Activated naive CD8-positive, alpha-beta T cell treated with anti-CD3 and anti-CD28 coated beads, Interleukin-2, amount 10 ng/mL, durations not matched to agents 7 days and 5 days (primary cell): ENCODE measurements at regions not wholly inside any gene's neighbourhood (a gene's known extent, or its start where the extent isn't known, plus 50 kb on each side); places are given as distances from the start of the nearest gene placed in this dataset.

Experiments used
- ATAC-seq: fragments of 150-1000 bp; cut with Tn5 transposase; one replicate; pipeline ENCODE4 v1.10.0; 2021; ENCODE audit warnings: low read depth, moderate library complexity
- POLR2A ChIA-PET: fragments of 350-600 bp; sonication (Branson Sonifier 250); formaldehyde crosslinking; loops from one replicate; lab custom pipeline; 2021; ENCODE audit warnings: antibody characterized with exemption; lab: Charles Lee
- DNase-seq: peaks from one replicate; pipeline ENCODE4 v3.0.0; 2021
- H3K27ac Mint-ChIP-seq: one replicate; pipeline ENCODE4 v1.8.0; 2022; ENCODE audit warnings: mild to moderate bottlenecking, mixed read lengths
- H3K27me3 Mint-ChIP-seq: one replicate; pipeline ENCODE4 v1.8.0; 2022; ENCODE audit warnings: mild to moderate bottlenecking, moderate library complexity, mixed read lengths
- H3K36me3 Mint-ChIP-seq: one replicate; pipeline ENCODE4 v1.8.0; 2021; ENCODE audit warnings: mild to moderate bottlenecking, mixed read lengths
- H3K4me1 Mint-ChIP-seq: one replicate; pipeline ENCODE4 v1.8.0; 2021; ENCODE audit warnings: mixed read lengths
- H3K4me3 Mint-ChIP-seq: one replicate; pipeline ENCODE4 v1.8.0; 2022; ENCODE audit warnings: mild to moderate bottlenecking, moderate library complexity, mixed read lengths
- H3K9me3 Mint-ChIP-seq: one replicate; pipeline ENCODE4 v1.8.0; 2021; ENCODE audit warnings: mixed read lengths

DNA sequence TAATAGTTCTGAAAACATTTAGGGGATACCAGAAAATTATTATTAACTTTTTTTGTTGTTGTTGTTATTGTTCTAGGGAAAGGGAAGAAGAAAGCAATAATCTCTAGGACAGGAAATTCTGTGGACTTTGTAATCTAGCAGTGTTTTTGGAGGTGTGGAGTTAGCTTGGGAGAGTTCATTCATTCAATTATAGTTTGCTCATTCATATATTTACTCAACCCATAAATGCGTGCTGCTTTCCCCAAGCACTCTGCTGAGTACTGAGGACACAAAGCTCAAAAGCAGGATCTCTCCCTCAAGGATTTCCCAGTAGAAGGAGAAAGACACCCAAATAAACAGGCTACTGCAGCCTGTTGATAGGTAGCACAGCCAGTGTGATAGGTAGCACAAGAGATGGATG is 984.3 kb downstream of the BCL11A start:
- POLR2A ChIA-PET = no interaction called here
- DNase-seq = no peak
- no peak overlapping the region for H3K4me3 Mint-ChIP-seq

DNA sequence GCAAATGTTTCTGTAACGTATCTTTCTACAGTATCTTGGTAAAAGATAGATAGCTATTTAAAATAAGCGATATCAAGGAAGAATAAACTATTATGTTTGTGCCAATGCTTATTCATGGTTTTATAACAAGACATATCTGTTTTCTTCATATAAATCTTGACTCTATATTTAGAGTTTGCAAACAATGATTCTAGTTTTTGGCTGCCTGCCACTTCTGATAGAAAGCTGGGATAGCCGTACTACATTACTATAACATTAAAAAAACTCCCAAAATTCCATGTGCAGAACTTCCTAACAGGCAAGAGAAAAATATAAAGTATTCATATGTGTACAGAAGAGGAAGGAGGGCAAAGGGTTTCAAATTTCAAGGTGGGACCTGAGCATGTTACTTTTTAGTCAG is 985.0 kb downstream of the BCL11A start:
- POLR2A ChIA-PET = no interaction called here
- H3K27ac Mint-ChIP-seq = no peak overlapping the region
- ATAC-seq (no peak), DNase-seq (no peak)
- no peaks in the 10 kb centered on the region for H3K9me3 Mint-ChIP-seq
- no peaks in the 10 kb centered on the region for H3K4me1 Mint-ChIP-seq
- no peaks in the 10 kb centered on the region for H3K27me3 Mint-ChIP-seq
- H3K36me3 Mint-ChIP-seq = no peaks in the 10 kb centered on the region
- no peak overlapping the region for H3K4me3 Mint-ChIP-seq

More for the DNA sequence above, 984.3 kb downstream of the BCL11A start:
- no peak for ATAC-seq
- H3K27ac Mint-ChIP-seq = no peak overlapping the region
- H3K27me3 Mint-ChIP-seq = no peaks in the 10 kb centered on the region
- no peaks in the 10 kb centered on the region for H3K36me3 Mint-ChIP-seq
- no peaks in the 10 kb centered on the region for H3K4me1 Mint-ChIP-seq
- no peaks in the 10 kb centered on the region for H3K9me3 Mint-ChIP-seq

DNA sequence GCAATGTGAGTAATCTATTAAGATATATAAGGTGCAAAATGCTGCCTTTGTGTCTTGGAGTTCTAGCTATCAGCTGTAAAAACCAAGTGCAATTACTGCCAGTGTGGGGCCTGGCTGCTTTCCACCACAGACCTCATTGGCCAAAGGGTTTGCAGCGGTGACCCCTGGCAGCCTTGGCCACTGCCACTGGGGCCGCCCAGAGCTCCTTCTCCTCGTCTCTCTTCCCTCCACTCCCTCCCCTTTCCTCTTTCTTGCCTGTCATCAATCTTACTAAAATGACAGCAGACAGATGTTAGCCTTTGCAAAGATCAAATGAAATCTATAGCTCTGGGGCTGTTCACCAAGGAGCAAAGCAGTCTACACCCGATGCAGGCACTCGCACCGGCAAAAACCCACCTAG is 986.3 kb downstream of the BCL11A start:
- H3K4me3 Mint-ChIP-seq = no peak overlapping the region
- no peaks in the 10 kb centered on the region for H3K36me3 Mint-ChIP-seq
- POLR2A ChIA-PET = no interaction called here
- no peak overlapping the region for H3K27ac Mint-ChIP-seq
- H3K27me3 Mint-ChIP-seq = no peaks in the 10 kb centered on the region
- no peak for DNase-seq
- ATAC-seq = no peak
- no peaks in the 10 kb centered on the region for H3K9me3 Mint-ChIP-seq
- no peaks in the 10 kb centered on the region for H3K4me1 Mint-ChIP-seq

DNA sequence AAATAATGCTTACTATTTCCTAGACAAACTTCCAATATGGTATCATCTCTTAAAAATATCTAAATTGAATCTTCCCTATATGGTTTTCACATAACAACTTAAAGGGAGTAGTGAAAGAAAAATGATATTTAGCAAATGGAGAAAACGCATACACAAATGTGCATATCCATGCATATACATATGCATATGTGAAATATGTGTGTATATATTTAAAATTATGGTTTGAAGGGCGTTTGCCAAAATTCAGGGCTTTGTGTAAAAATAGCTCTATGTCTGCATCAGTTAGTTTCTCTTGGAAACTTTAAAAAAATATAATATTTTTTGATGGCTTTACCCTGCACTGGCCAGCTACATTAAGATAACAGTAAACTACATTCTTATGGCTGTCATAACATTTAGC is 986.7 kb downstream of the BCL11A start:
- H3K4me1 Mint-ChIP-seq = no peaks in the 10 kb centered on the region
- no peaks in the 10 kb centered on the region for H3K9me3 Mint-ChIP-seq
- DNase-seq = no peak
- no peak overlapping the region for H3K4me3 Mint-ChIP-seq
- H3K27ac Mint-ChIP-seq = no peak overlapping the region
- no peaks in the 10 kb centered on the region for H3K36me3 Mint-ChIP-seq
- ATAC-seq = no peak
- no peaks in the 10 kb centered on the region for H3K27me3 Mint-ChIP-seq
- POLR2A ChIA-PET = no interaction called here

DNA sequence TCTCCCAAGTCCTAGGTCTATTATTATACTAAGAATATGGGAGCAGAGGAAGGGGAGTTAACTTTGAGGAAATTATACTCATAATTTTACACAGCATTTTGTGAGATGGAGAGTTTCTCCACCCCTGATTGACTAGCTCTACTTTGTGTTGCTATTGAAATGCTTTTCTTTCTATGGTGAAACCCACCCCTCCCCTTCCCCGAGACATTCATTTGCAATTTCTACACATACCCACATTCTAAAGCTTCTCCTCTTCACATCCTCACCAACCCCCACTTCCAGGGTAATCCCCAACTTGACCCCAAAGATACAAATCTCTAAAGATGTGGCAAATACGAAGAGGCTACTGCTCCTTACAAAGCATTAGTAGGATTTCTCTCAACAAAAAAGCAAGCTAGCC is 992.2 kb downstream of the BCL11A start:
- POLR2A ChIA-PET = no interaction called here
- no peak for ATAC-seq
- H3K9me3 Mint-ChIP-seq = no peaks in the 10 kb centered on the region
- no peaks in the 10 kb centered on the region for H3K36me3 Mint-ChIP-seq
- no peak overlapping the region for H3K4me3 Mint-ChIP-seq
- H3K27ac Mint-ChIP-seq = no peak overlapping the region
- H3K27me3 Mint-ChIP-seq = no peaks in the 10 kb centered on the region
- DNase-seq = no peak
- H3K4me1 Mint-ChIP-seq = no peaks in the 10 kb centered on the region

DNA sequence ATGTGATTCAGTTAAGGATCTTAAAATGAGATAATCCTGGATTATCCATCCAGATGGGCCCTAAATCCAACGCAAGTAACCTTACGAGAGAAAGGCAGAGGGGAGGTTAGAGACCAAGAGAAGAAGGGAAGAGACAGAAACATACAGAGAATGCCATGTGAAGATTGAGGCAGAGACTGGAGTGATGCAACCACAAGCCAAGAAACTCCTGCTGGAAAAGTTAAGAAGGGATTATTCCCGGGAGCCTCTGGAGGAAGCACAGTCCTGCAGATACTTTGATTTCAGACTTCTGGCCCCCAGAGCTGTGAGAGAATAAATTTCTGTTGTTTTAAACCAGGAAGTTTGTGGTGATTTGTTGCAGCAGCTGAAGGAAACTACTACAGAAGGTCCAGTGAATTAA is 992.7 kb downstream of the BCL11A start:
- peaks cover 2% of the 10 kb centered on the region for H3K9me3 Mint-ChIP-seq
- H3K36me3 Mint-ChIP-seq = no peaks in the 10 kb centered on the region
- no peak overlapping the region for H3K27ac Mint-ChIP-seq
- H3K4me3 Mint-ChIP-seq = no peak overlapping the region
- H3K27me3 Mint-ChIP-seq = no peaks in the 10 kb centered on the region
- DNase-seq = no peak
- no peak for ATAC-seq
- POLR2A ChIA-PET = no interaction called here
- no peaks in the 10 kb centered on the region for H3K4me1 Mint-ChIP-seq

DNA sequence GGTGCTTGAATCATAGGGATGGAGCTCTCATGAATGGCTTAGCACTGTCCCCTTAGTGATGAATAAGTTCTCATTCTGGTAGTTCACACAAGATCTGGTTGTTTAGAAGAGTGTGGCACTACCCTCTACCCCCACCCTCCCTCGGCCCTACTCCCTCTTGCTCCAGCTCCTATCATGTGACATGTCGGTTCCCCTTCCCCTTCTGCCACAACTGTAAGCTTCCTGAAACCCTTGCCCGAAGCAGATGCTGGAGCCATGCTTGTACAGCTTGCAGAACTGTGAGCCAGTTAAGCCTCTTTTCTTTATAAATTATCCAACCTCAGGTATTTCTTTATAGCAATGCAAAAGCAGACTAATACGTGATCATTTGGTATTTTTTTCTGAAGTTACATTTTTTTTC is 1012.6 kb downstream of the BCL11A start:
- POLR2A ChIA-PET = no interaction called here
- no peak for DNase-seq
- H3K9me3 Mint-ChIP-seq = peaks cover 1% of the 10 kb centered on the region

DNA sequence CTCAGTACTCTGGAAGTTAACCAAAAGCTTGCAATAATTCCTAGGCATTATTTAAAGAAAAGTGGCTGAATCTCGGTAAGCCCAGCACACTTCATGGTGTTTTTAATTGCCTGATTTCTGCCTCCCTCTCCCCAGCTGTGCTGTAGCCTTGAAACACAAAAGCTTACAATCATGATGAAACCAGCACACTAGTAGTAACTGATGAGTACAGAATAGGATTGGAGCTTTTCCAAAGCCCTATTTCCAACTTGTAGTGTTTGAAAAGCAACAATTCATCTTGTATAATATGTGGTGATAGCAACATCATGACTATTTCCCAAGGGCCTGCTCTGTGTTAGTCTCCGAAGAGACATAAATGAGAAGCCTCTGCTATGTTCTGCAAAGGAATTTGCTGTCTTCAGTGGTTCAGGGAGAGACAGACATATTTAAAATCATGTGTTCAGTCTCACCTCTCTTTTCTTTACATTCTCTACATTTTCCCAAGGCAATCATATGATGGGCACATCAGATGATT is 1015.0 kb downstream of the BCL11A start:
- no peak for DNase-seq
- Mint-ChIP-seq H3K36me3 (no peaks in the 10 kb centered on the region), H3K4me1 (no peaks in the 10 kb centered on the region), H3K27me3 (peaks cover 4% of the 10 kb centered on the region), H3K27ac (no peak overlapping the region), H3K9me3 (peaks cover 1% of the 10 kb centered on the region), H3K4me3 (no peak overlapping the region)
- no peak for ATAC-seq
- POLR2A ChIA-PET = no interaction called here

More for the DNA sequence above, 1012.6 kb downstream of the BCL11A start:
- H3K36me3 Mint-ChIP-seq = no peaks in the 10 kb centered on the region
- no peak overlapping the region for H3K27ac Mint-ChIP-seq
- no peaks in the 10 kb centered on the region for H3K27me3 Mint-ChIP-seq
- no peak overlapping the region for H3K4me3 Mint-ChIP-seq
- H3K4me1 Mint-ChIP-seq = no peaks in the 10 kb centered on the region
- no peak for ATAC-seq

DNA sequence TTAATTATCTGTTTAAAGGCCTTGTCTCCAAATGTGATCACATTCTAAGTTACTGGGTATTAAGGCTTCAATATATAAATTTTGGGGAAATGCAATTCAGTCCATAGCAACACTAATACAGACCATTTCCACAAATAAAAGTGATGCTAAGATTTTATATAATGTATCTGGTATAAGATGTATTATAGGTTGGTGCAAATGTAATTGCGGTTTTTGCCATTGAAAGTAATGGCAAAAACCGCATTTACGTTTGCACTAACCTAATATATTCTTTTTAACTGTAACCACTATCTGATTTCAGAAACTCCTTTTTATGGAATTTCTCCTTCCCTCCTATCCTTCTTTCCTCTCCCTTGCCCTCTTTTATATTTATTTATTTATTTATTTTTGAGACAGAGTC is 1020.6 kb downstream of the BCL11A start:
- Mint-ChIP-seq H3K36me3 (no peaks in the 10 kb centered on the region), H3K27me3 (peaks cover 4% of the 10 kb centered on the region), H3K9me3 (peaks cover 2% of the 10 kb centered on the region), H3K4me1 (no peaks in the 10 kb centered on the region), H3K4me3 (no peak overlapping the region), H3K27ac (no peak overlapping the region)
- ATAC-seq (no peak), DNase-seq (no peak)
- POLR2A ChIA-PET = no interaction called here

DNA sequence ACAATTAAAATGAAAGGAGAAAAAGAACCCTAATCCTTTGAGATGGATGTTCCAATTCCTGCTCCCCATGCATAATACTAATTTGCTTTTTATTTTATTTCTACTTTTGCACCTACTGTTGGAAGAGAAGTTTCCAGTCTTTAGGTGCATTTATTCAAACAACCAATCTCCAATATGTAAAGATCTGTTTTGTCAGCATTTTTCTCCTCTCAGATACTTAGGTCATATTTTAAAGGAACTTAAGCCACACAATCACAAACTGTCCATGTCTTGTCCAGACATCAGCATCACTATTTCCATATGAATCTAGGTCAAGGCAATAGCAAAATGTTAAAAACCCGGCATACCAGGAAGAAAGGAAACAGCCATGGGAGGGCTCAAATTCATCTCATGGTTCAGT is 1023.2 kb downstream of the BCL11A start:
- ATAC-seq = no peak
- Mint-ChIP-seq H3K27ac (no peak overlapping the region), H3K36me3 (no peaks in the 10 kb centered on the region), H3K4me3 (no peak overlapping the region), H3K4me1 (no peaks in the 10 kb centered on the region), H3K27me3 (peaks cover 4% of the 10 kb centered on the region), H3K9me3 (peaks cover 6% of the 10 kb centered on the region)
- POLR2A ChIA-PET = no interaction called here
- no peak for DNase-seq

DNA sequence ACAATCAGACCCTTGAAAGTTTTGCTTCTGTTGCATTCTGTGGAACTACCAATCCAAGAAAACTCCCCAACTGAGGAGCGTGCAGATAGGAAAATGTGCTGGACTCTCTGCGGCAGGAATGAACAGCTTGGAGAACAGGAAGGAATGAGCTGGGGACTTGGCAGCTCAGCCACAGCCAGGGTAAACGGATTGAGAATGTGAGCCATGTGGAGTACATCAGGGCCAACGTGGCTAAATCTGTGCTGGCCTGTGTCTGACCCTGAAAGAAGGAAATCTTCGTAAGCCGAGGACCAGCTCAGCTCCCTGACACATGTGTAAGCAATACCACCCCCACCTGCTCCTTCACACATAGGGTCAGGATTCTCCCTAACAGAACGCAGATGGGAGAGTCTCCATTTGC is 1023.7 kb downstream of the BCL11A start:
- Mint-ChIP-seq H3K4me1 (no peaks in the 10 kb centered on the region), H3K9me3 (peaks cover 6% of the 10 kb centered on the region), H3K27me3 (peaks cover 2% of the 10 kb centered on the region), H3K27ac (no peak overlapping the region), H3K4me3 (no peak overlapping the region), H3K36me3 (no peaks in the 10 kb centered on the region)
- POLR2A ChIA-PET = no interaction called here
- DNase-seq (no peak), ATAC-seq (no peak)

DNA sequence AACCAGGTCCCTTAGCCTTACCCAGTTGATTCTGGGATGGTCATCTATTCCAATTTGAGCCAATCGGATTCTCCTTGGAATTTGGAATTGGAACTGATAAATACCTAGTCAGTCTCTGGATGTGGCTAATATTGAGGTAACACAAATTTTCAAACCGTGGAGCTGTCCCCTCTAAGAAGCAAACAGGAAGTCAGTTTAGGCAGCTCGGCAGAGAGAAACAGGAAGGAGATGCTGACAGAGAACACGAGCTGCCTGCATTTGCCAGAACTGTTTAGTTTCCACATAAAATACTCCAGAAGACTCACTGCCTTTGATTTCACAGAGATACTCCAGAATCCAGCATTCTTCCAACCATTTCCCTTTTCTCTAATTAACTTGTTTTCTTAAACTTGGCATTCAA is 1024.9 kb downstream of the BCL11A start:
- DNase-seq (no peak), ATAC-seq (no peak)
- Mint-ChIP-seq H3K4me1 (no peaks in the 10 kb centered on the region), H3K27me3 (no peaks in the 10 kb centered on the region), H3K9me3 (peaks cover 6% of the 10 kb centered on the region), H3K4me3 (no peak overlapping the region), H3K27ac (no peak overlapping the region), H3K36me3 (no peaks in the 10 kb centered on the region)
- POLR2A ChIA-PET = no interaction called here

DNA sequence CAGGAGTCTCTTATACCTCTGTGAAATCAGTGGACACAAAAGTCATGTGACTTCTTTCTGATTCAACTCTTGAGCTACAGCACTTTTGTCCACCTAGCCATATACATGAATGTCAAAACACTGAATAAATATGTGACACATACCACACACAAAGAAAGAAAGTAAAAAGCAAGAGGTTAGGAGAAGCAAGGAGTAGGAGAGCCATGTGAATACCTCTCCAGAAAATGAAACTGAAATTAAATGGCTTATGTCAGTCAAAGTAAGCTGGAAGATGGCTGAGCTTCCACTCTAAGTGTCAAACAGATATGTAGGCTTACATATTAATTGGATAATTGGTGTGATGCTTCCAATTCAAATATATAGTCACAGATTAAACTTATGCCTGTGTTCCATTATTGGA is 1050.5 kb downstream of the BCL11A start:
- H3K27ac Mint-ChIP-seq = no peak overlapping the region
- ATAC-seq = no peak
- no peak for DNase-seq
- POLR2A ChIA-PET = no interaction called here
- H3K27me3 Mint-ChIP-seq = no peaks in the 10 kb centered on the region
- H3K4me1 Mint-ChIP-seq = peaks cover 4% of the 10 kb centered on the region
- H3K4me3 Mint-ChIP-seq = no peak overlapping the region
- H3K36me3 Mint-ChIP-seq = no peaks in the 10 kb centered on the region
- peaks cover 1% of the 10 kb centered on the region for H3K9me3 Mint-ChIP-seq

DNA sequence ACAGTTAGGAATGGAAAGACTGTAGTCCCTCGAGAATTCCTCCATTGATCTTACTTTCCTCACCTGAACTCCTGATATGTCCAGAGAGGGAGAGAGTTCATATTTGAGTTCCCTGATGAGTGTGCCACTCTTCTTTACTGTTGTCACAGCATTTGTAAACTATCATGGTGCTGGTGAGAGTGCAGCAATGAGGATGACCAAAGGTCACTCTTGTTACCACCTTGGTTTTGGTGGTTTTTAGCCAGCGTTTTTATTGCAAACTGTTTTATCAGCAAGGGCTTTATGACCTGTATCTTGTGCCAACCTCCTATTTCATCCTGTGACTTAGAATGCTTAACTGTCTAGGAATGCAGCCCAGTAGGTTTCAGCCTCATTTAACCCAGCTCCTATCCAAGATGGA is 1062.5 kb downstream of the BCL11A start:
- Mint-ChIP-seq H3K4me1 (no peaks in the 10 kb centered on the region), H3K27ac (no peak overlapping the region), H3K9me3 (peaks cover 5% of the 10 kb centered on the region), H3K4me3 (no peak overlapping the region), H3K36me3 (no peaks in the 10 kb centered on the region), H3K27me3 (no peaks in the 10 kb centered on the region)
- no peak for ATAC-seq
- POLR2A ChIA-PET = no interaction called here
- no peak for DNase-seq

DNA sequence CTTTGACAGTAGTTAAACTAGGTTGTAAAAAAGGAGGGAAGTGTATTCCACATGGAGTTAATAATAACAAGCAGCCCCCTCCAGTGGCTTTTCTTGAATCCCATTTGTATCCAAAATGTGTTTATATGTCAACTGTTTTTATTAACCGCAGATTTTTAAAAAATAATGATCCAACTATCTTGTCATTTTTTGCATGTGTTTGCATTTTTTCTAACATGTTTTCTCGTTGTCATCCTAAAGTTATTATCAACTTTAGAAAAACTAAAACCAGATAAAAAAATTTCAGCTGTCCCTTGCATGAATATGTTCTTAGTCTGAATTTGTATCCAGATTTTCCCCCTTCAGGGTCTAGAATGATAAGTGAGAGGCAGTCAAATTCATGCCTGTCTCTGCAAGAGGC is 1063.3 kb downstream of the BCL11A start:
- no peaks in the 10 kb centered on the region for H3K9me3 Mint-ChIP-seq
- DNase-seq (no peak), ATAC-seq (no peak)
- no peak overlapping the region for H3K27ac Mint-ChIP-seq
- H3K36me3 Mint-ChIP-seq = no peaks in the 10 kb centered on the region
- POLR2A ChIA-PET = no interaction called here
- no peaks in the 10 kb centered on the region for H3K4me1 Mint-ChIP-seq
- no peaks in the 10 kb centered on the region for H3K27me3 Mint-ChIP-seq
- H3K4me3 Mint-ChIP-seq = no peak overlapping the region
